ENCODE measurements at regions not wholly inside any gene's neighbourhood (a gene's known extent, or its start where the extent isn't known, plus 50 kb on each side); places are given as distances from the start of the nearest gene placed in this dataset.

DNA sequence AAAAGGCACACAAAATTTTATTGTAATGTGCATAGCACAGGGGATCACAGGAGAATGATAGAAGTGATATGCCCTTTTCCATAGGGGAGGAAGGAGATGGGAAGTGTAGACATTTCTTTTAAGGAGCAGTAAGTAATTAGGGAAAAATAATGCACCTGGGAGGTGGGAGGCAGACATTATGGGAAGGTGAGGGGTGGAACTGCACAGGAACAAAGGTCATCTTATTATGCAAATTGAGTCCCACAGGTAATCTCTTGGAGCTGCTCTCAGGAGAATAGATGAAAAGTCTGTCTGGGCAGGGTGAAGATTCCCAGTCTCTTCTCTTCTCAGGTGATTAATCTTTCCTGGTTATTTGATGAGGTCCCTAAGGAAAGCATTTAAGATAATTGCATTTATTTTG, 331.5 kb downstream of the ENC1 start:
- no peaks in the 10 kb centered on the region for H3K9me3 ChIP-seq (ENCODE audit: low read depth)
- H3K27me3 ChIP-seq = no peaks in the 10 kb centered on the region
- H3K4me3 ChIP-seq = no peak overlapping the region
- TF ChIP-seq, protein P1, sequence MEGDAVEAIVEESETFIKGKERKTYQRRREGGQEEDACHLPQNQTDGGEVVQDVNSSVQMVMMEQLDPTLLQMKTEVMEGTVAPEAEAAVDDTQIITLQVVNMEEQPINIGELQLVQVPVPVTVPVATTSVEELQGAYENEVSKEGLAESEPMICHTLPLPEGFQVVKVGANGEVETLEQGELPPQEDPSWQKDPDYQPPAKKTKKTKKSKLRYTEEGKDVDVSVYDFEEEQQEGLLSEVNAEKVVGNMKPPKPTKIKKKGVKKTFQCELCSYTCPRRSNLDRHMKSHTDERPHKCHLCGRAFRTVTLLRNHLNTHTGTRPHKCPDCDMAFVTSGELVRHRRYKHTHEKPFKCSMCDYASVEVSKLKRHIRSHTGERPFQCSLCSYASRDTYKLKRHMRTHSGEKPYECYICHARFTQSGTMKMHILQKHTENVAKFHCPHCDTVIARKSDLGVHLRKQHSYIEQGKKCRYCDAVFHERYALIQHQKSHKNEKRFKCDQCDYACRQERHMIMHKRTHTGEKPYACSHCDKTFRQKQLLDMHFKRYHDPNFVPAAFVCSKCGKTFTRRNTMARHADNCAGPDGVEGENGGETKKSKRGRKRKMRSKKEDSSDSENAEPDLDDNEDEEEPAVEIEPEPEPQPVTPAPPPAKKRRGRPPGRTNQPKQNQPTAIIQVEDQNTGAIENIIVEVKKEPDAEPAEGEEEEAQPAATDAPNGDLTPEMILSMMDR (IDR thresholded peaks at IDR 0.05; ENCODE audit: low read depth, low read length) = no peak
- DNase-seq (ENCODE audit: low read depth in 1 of 2, low spot score in 1 of 2) = no peak
- no peaks in the 10 kb centered on the region for H3K36me3 ChIP-seq
- H3K4me1 ChIP-seq (ENCODE audit: low read depth) = no peaks in the 10 kb centered on the region
- H3K27ac ChIP-seq = no peak overlapping the region

DNA sequence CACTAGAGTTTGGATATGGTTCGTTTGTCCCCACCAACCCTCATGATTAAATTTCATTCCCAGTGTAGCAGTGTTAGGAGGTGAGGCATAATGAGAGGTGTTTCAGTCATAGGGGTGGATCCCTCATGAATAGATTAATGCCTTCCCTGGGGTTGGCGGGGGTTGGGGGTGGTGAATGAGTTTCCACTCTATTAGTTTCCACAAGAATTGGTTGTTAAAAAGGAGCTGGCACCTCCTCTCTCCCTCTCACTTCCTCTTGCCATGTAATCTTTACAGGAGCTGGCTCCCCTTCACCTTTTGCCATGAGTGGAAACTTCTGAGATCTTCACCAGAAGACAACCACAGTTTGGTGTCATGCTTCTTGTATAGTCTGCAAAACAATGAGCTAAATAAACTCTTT, 333.7 kb downstream of the ENC1 start:
- no peaks in the 10 kb centered on the region for H3K9me3 ChIP-seq (ENCODE audit: low read depth)
- H3K36me3 ChIP-seq = no peaks in the 10 kb centered on the region
- H3K27me3 ChIP-seq = no peaks in the 10 kb centered on the region
- H3K27ac ChIP-seq = no peak overlapping the region
- TF ChIP-seq, protein P1 (IDR thresholded peaks at IDR 0.05; ENCODE audit: low read depth, low read length) = no peak
- H3K4me1 ChIP-seq (ENCODE audit: low read depth) = no peaks in the 10 kb centered on the region
- DNase-seq (ENCODE audit: low read depth in 1 of 2, low spot score in 1 of 2) = no peak
- H3K4me3 ChIP-seq = no peak overlapping the region

DNA sequence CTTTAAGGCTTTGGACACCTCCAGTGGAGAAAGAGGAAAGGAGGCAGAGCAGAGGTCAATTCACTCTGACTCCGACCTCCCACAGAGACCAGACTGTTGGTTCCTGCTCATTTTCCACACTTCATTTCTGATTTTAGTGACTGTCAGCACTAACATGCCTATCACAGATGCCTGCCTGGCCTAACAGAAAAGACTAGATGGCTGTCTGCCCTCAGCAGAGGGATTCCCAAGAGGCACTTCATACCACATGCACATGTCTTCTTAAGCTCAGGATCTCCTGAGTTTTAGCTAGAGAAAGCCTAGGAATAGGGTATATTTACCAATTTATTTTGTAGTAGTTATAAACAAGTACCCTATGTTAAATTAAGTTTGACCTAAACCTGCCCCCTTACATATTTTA, 336.0 kb downstream of the ENC1 start:
- Histone ChIP-seq H3K27ac (no peak overlapping the region), H3K4me1 (ENCODE audit: low read depth) (no peaks in the 10 kb centered on the region), H3K9me3 (ENCODE audit: low read depth) (no peaks in the 10 kb centered on the region), H3K36me3 (no peaks in the 10 kb centered on the region), H3K27me3 (no peaks in the 10 kb centered on the region), H3K4me3 (no peak overlapping the region)
- DNase-seq (ENCODE audit: low read depth in 1 of 2, low spot score in 1 of 2) = no peak
- TF ChIP-seq, protein P1 (IDR thresholded peaks at IDR 0.05; ENCODE audit: low read depth, low read length) = no peak

DNA sequence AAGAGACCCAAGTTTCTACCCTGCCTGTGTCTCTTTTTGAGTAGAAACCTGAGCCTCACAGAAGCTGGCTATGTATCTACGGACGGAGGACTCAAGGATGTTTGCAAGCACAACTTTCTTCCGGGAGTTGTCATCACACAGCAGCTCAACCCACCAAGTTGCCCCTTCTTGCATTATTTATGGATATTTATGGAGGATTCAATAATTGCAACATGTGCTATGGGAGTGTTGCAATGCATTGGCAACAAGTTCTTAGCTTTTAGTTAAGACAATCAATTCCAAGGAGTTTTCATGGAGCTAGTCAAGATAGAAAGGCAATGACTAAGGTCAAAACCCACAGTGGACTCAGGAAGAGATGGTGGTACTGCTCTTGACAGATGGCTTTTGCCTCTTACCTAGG, 336.9 kb downstream of the ENC1 start:
- Histone ChIP-seq H3K36me3 (no peaks in the 10 kb centered on the region), H3K27ac (no peak overlapping the region), H3K4me1 (ENCODE audit: low read depth) (no peaks in the 10 kb centered on the region)

DNA sequence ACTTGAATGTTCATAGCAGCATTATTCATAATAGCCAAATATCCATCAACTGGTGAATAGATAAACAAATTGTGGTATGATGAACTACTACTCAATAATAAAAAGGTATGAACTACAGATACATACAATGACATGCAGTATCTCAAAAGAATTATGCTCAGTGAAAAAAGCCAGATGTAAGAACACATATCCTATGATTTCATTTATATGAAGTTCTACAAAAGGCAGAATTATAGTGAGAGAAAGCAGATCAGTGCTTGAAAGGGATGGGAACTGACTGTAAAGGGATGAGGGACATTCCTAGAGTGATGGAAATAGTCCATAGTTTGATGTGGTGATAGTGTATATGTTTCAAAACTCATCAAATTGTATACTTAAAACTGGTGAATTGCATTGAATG, 339.0 kb downstream of the ENC1 start:
- TF ChIP-seq, protein P1 (IDR thresholded peaks at IDR 0.05; ENCODE audit: low read depth, low read length) = no peak
- DNase-seq (ENCODE audit: low read depth in 1 of 2, low spot score in 1 of 2) = no peak
- Histone ChIP-seq H3K4me1 (ENCODE audit: low read depth) (no peaks in the 10 kb centered on the region), H3K9me3 (ENCODE audit: low read depth) (no peaks in the 10 kb centered on the region), H3K4me3 (no peak overlapping the region), H3K27ac (no peak overlapping the region), H3K36me3 (no peaks in the 10 kb centered on the region), H3K27me3 (no peaks in the 10 kb centered on the region)

More for the DNA sequence above, 336.9 kb downstream of the ENC1 start:
- Histone ChIP-seq H3K9me3 (ENCODE audit: low read depth) (no peaks in the 10 kb centered on the region), H3K27me3 (no peaks in the 10 kb centered on the region), H3K4me3 (no peak overlapping the region)
- TF ChIP-seq, protein P1 (IDR thresholded peaks at IDR 0.05; ENCODE audit: low read depth, low read length) = no peak
- peak in 1 of 2 donors; percentile 16 for DNase-seq (ENCODE audit: low read depth in 1 of 2, low spot score in 1 of 2)

All from cardiac muscle cell (in vitro differentiated cells and primary cell).